H9 (cell line): ENCODE measurements at regions not wholly inside any gene's neighbourhood (a gene's known extent, or its start where the extent isn't known, plus 50 kb on each side); places are given as distances from the start of the nearest gene placed in this dataset.

Experiments
- DNase-seq: peaks from one replicate; pipeline ENCODE4 v3.0.0-alpha.2; 2017
- H2AFZ ChIP-seq: one replicate; pipeline ENCODE4 v1.6.1; 2013; ENCODE audit warnings: mild to moderate bottlenecking, low read length, control low read depth, moderate library complexity
- H2AK5ac ChIP-seq: 2 replicates; pipeline ENCODE4 v1.6.1; 2013; ENCODE audit warnings: low read length, control low read depth, mixed read lengths; ENCODE audit not compliant: insufficient read length
- H2BK120ac ChIP-seq: one replicate; pipeline ENCODE4 v1.6.1; 2013; ENCODE audit warnings: low read depth, mild to moderate bottlenecking, low read length, control low read depth, inconsistent platforms; ENCODE audit not compliant: poor library complexity, severe bottlenecking
- H2BK12ac ChIP-seq: 2 replicates; pipeline ENCODE4 v1.6.1; 2013; ENCODE audit warnings: low read length, control low read depth, mixed read lengths, low read depth; ENCODE audit not compliant: insufficient read length
- H2BK15ac ChIP-seq: 2 replicates; pipeline ENCODE4 v1.6.1; 2013; ENCODE audit warnings: low read depth, low read length, control low read depth
- H2BK20ac ChIP-seq: one replicate; pipeline ENCODE4 v1.6.1; 2013; ENCODE audit warnings: low read depth, mild to moderate bottlenecking, low read length, control low read depth, inconsistent platforms; ENCODE audit not compliant: poor library complexity, severe bottlenecking
- H2BK5ac ChIP-seq: 2 replicates; pipeline ENCODE4 v1.6.1; 2013; ENCODE audit warnings: low read length, control low read depth, mixed read lengths; ENCODE audit not compliant: insufficient read length
- H3K14ac ChIP-seq: 2 replicates; pipeline ENCODE4 v1.6.1; 2013; ENCODE audit warnings: low read length, control low read depth; ENCODE audit not compliant: insufficient read depth
- H3K18ac ChIP-seq: 2 replicates; pipeline ENCODE4 v1.6.1; 2013; ENCODE audit warnings: low read depth, mild to moderate bottlenecking, mixed read lengths, low read length, control low read depth; ENCODE audit not compliant: insufficient read length
- H3K23ac ChIP-seq: 2 replicates; pipeline ENCODE4 v1.6.1; 2013; ENCODE audit warnings: low read length, control low read depth, mixed read lengths, low read depth; ENCODE audit not compliant: insufficient read length
- H3K23me2 ChIP-seq: 2 replicates; pipeline ENCODE4 v1.6.1; 2013; ENCODE audit warnings: low read depth, mild to moderate bottlenecking, mixed read lengths, low read length, control low read depth; ENCODE audit not compliant: insufficient read length, poor library complexity, severe bottlenecking
- H3K27ac ChIP-seq: 2 replicates; pipeline ENCODE4 v1.5.1; 2013; ENCODE audit warnings: low read length, control low read depth, mixed read lengths, low read depth; ENCODE audit not compliant: insufficient read length
- H3K27me3 ChIP-seq: 2 replicates; pipeline ENCODE4 v1.6.1; 2013; ENCODE audit warnings: low read length, control low read depth, inconsistent platforms; ENCODE audit not compliant: insufficient read depth
- H3K4ac ChIP-seq: 2 replicates; pipeline ENCODE4 v1.6.1; 2013; ENCODE audit warnings: low read depth, mild to moderate bottlenecking, control low read depth, inconsistent platforms, low read length, moderate library complexity
- H3K4me1 ChIP-seq: 2 replicates; pipeline ENCODE4 v1.6.1; 2013; ENCODE audit warnings: low read length, control low read depth, inconsistent platforms; ENCODE audit not compliant: insufficient read depth
- H3K4me2 ChIP-seq: 2 replicates; pipeline ENCODE4 v1.6.1; 2013; ENCODE audit warnings: low read length, control low read depth, mixed read lengths; ENCODE audit not compliant: insufficient read length, insufficient read depth
- H3K56ac ChIP-seq: 2 replicates; pipeline ENCODE4 v1.6.1; 2013; ENCODE audit warnings: low read depth, mild to moderate bottlenecking, mixed read lengths, low read length, control low read depth; ENCODE audit not compliant: insufficient read length
- H3K79me1 ChIP-seq: 2 replicates; pipeline ENCODE4 v1.6.1; 2013; ENCODE audit warnings: low read depth, mild to moderate bottlenecking, moderate library complexity, low read length, control low read depth, inconsistent platforms; ENCODE audit not compliant: insufficient read depth, poor library complexity, severe bottlenecking
- H3K79me2 ChIP-seq: 2 replicates; pipeline ENCODE4 v1.6.1; 2013; ENCODE audit warnings: low read length, control low read depth, inconsistent platforms; ENCODE audit not compliant: insufficient read depth
- H3K9ac ChIP-seq: 2 replicates; pipeline ENCODE4 v1.6.1; 2013; ENCODE audit warnings: low read length, control low read depth, mixed read lengths; ENCODE audit not compliant: insufficient read length; ENCODE audit errors: extremely low read depth
- H3K9me3 ChIP-seq: one replicate; pipeline ENCODE4 v1.6.1; 2013; ENCODE audit warnings: low read depth, low read length, inconsistent platforms; ENCODE audit not compliant: control insufficient read depth
- H3T11ph ChIP-seq: one replicate; pipeline ENCODE4 v1.6.1; 2013; ENCODE audit warnings: mild to moderate bottlenecking, low read length, control low read depth, inconsistent platforms
- H4K20me1 ChIP-seq: one replicate; pipeline ENCODE4 v1.6.1; 2013; ENCODE audit not compliant: control insufficient read depth, insufficient read length, insufficient read depth
- H4K5ac ChIP-seq: 2 replicates; pipeline ENCODE4 v1.6.1; 2013; ENCODE audit warnings: low read depth, mild to moderate bottlenecking, mixed read lengths, low read length, control low read depth; ENCODE audit not compliant: insufficient read length
- H4K8ac ChIP-seq: replicated peaks from 2 replicates; pipeline ENCODE4 v1.6.1; 2013; ENCODE audit warnings: low read length, control low read depth, mixed read lengths, low read depth; ENCODE audit not compliant: insufficient read length
- H4K91ac ChIP-seq: 2 replicates; pipeline ENCODE4 v1.6.1; 2013; ENCODE audit warnings: low read depth, mild to moderate bottlenecking, moderate library complexity, mixed read lengths, low read length, control low read depth; ENCODE audit not compliant: insufficient read length
- H3K27ac Mint-ChIP-seq, 3 experiments: 2 replicates in 2 of 3; 3 replicates in 1 of 3; pipeline ENCODE4 v1.8.0; 2020 to 2021; ENCODE audit warnings: mixed read lengths in 3 of 3, mild to moderate bottlenecking in 1 of 3, moderate library complexity in 1 of 3
- H3K27me3 Mint-ChIP-seq: 2 replicates; pipeline ENCODE4 v1.8.0; 2021; ENCODE audit warnings: low read depth, mild to moderate bottlenecking, moderate library complexity, mixed read lengths
- H3K36me3 Mint-ChIP-seq, 3 experiments: 2 replicates in 2 of 3; 3 replicates in 1 of 3; pipeline ENCODE4 v1.8.0; 2020 to 2021; ENCODE audit warnings: low read depth in 3 of 3, mixed read lengths in 3 of 3; ENCODE audit not compliant: insufficient read depth in 1 of 3
- H3K4me1 Mint-ChIP-seq, 2 experiments: 2 replicates each; pipeline ENCODE4 v1.8.0; 2020; ENCODE audit warnings: mixed read lengths in 2 of 2
- H3K4me3 Mint-ChIP-seq, 2 experiments: 2 replicates in 1 of 2; 3 replicates in 1 of 2; pipeline ENCODE4 v1.8.0; 2020 to 2021; ENCODE audit warnings: mild to moderate bottlenecking in 2 of 2, mixed read lengths in 2 of 2, moderate library complexity in 1 of 2
- H3K9me3 Mint-ChIP-seq, 2 experiments: 2 replicates in 1 of 2; 3 replicates in 1 of 2; pipeline ENCODE4 v1.8.0; 2020; ENCODE audit warnings: mild to moderate bottlenecking in 2 of 2, mixed read lengths in 2 of 2, moderate library complexity in 1 of 2
- WGBS: extraction: QIAGEN DNeasy Blood & Tissue Kit; methylation state at CpG from one replicate; pipeline ENCODE4 v1.1.7; 2013; ENCODE audit warnings: missing lambda C conversion rate, low lambda C conversion rate, mixed read lengths; ENCODE audit not compliant: insufficient read length; ENCODE audit errors: extremely low coverage; 5-methylcytosine and 5-hydroxymethylcytosine counted together
- TF ChIP-seq, protein P1 (sequence below): fragments of 200-600 bp; sonication (generic); conservative IDR thresholded peaks from 3 replicates; pipeline ENCODE4 v1.8.0; 2021; ENCODE audit warnings: antibody characterized with exemption, mild to moderate bottlenecking

- TF ChIP-seq, protein P1, sequence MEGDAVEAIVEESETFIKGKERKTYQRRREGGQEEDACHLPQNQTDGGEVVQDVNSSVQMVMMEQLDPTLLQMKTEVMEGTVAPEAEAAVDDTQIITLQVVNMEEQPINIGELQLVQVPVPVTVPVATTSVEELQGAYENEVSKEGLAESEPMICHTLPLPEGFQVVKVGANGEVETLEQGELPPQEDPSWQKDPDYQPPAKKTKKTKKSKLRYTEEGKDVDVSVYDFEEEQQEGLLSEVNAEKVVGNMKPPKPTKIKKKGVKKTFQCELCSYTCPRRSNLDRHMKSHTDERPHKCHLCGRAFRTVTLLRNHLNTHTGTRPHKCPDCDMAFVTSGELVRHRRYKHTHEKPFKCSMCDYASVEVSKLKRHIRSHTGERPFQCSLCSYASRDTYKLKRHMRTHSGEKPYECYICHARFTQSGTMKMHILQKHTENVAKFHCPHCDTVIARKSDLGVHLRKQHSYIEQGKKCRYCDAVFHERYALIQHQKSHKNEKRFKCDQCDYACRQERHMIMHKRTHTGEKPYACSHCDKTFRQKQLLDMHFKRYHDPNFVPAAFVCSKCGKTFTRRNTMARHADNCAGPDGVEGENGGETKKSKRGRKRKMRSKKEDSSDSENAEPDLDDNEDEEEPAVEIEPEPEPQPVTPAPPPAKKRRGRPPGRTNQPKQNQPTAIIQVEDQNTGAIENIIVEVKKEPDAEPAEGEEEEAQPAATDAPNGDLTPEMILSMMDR: no peak
- Histone ChIP-seq H2AFZ (no peak overlapping the region), H3K79me2 (no peaks in the 10 kb centered on the region), H3K9me3 (no peaks in the 10 kb centered on the region), H3K14ac (no peak overlapping the region), H3K4me1 (no peaks in the 10 kb centered on the region), H3K23ac (no peak overlapping the region), H2BK20ac (no peak overlapping the region), H2BK12ac (no peak overlapping the region), H2BK5ac (no peak overlapping the region), H3K18ac (no peak overlapping the region), H3K9ac (no peak overlapping the region), H3K56ac (no peak overlapping the region), H4K20me1 (no peaks in the 10 kb centered on the region), H2BK120ac (no peak overlapping the region), H2BK15ac (no peak overlapping the region), H3K27ac (no peak overlapping the region), H3K79me1 (no peaks in the 10 kb centered on the region), H3K4ac (no peak overlapping the region), H4K91ac (no peak overlapping the region), H3K23me2 (no peaks in the 10 kb centered on the region), H4K5ac (no peak overlapping the region), H3T11ph (no peak overlapping the region), H3K4me2 (no peak overlapping the region), H4K8ac (no peak overlapping the region), H3K27me3 (no peaks in the 10 kb centered on the region), H2AK5ac (no peak overlapping the region)
- H3K27me3 Mint-ChIP-seq: no peaks in the 10 kb centered on the region
- no peaks in the 10 kb centered on the region for H3K36me3 Mint-ChIP-seq
- no peaks in the 10 kb centered on the region; a peak in 2 of 4 replicates for H3K4me1 Mint-ChIP-seq
- no CpG with 5 or more reads among the region's 4 CpGs for WGBS
- no peak for DNase-seq
- H3K27ac Mint-ChIP-seq: no peak overlapping the region
- H3K4me3 Mint-ChIP-seq: no peak overlapping the region
- no peaks in the 10 kb centered on the region for H3K9me3 Mint-ChIP-seq
Measured at GRCh38 chr12:67732857-67733256, 84.3 kb downstream of the DYRK2 start.
